ENCODE measurements at regions not wholly inside any gene's neighbourhood (a gene's known extent, or its start where the extent isn't known, plus 50 kb on each side); places are given as distances from the start of the nearest gene placed in this dataset.

GRCh38 chr3:5673521-5673920 is 486.0 kb downstream of the EDEM1 start:
- intact Hi-C loops (cut with micrococcal nuclease) (no loop called here), dilution Hi-C loops (cut with MboI; ENCODE audit: extremely low pct_ligation_motif_present, low sequenced_read_pairs) (no loop called here)
- Histone ChIP-seq H3K4me3 (replicated peaks in 1 of 3; ENCODE audit: insufficient read depth in 1 of 3, low read depth in 1 of 3, low read length in 3 of 3) (no peak overlapping the region), H3K9me1 (replicated peaks; ENCODE audit: control insufficient read depth, extremely low read depth, insufficient read depth, low read length) (no peaks in the 10 kb centered on the region), H2AFZ (ENCODE audit: low read depth, low read length) (no peak overlapping the region), H3K4me1 (ENCODE audit: control insufficient read depth, extremely low read depth, insufficient read depth, low read length) (no peaks in the 10 kb centered on the region), H4K20me1 (replicated peaks; ENCODE audit: control insufficient read depth, extremely low read depth, insufficient read depth, low read length) (no peaks in the 10 kb centered on the region), H3K9me3 (replicated peaks; ENCODE audit: control insufficient read depth, insufficient read depth, low read length) (peaks cover 2% of the 10 kb centered on the region), H3K9ac (replicated peaks; ENCODE audit: extremely low read depth, insufficient read depth, low read length) (no peak overlapping the region), H3K79me2 (ENCODE audit: control insufficient read depth, insufficient read depth, low read length) (no peaks in the 10 kb centered on the region), H3K36me3 (ENCODE audit: control insufficient read depth in 2 of 2, extremely low read depth in 1 of 2, insufficient read depth in 2 of 2, low read length in 2 of 2) (no peaks in the 10 kb centered on the region), H3K27ac (ENCODE audit: insufficient read depth, low read depth, low read length) (no peak overlapping the region), H3K27me3 (ENCODE audit: control insufficient read depth in 2 of 2, insufficient read depth in 2 of 2, low read length in 2 of 2) (no peaks in the 10 kb centered on the region), H3K4me2 (ENCODE audit: insufficient read depth, low read length) (no peak overlapping the region)
- DNase-seq (ENCODE audit: low read depth, low spot score) (no peak), FAIRE-seq (no peak)
- ChIA-PET POLR2A (no interaction called here), CTCF (no interaction called here)
- TF ChIP-seq CTCF (IDR thresholded peaks at IDR 0.05; ENCODE audit: extremely low read depth in 1 of 2, insufficient read depth in 1 of 2, low read depth in 1 of 2, low read length in 2 of 2): no peak
- no peak for TF ChIP-seq POLR2A (IDR thresholded peaks at IDR 0.05; ENCODE audit: low read depth, low read length)
- no peak for TF ChIP-seq GATA2 (IDR thresholded peaks at IDR 0.05; ENCODE audit: insufficient read depth, insufficient read length, low read depth, low read length)
- no peak for TF ChIP-seq JUN (IDR thresholded peaks at IDR 0.05; ENCODE audit: borderline replicate concordance, insufficient read depth, insufficient read length, low read depth)
- no peak for TF ChIP-seq EZH2 (IDR thresholded peaks at IDR 0.05; ENCODE audit: borderline replicate concordance, low read depth, low read length, severe bottlenecking)
- TF ChIP-seq MAX (IDR thresholded peaks at IDR 0.05; ENCODE audit: insufficient read depth, insufficient read length): no peak
- no peak for TF ChIP-seq FOS (IDR thresholded peaks at IDR 0.05; ENCODE audit: borderline replicate concordance, insufficient read depth, low read length)
- no peak for TF ChIP-seq POLR2AphosphoS5 (IDR thresholded peaks at IDR 0.05; ENCODE audit: insufficient read depth, low read depth, low read length)
- TF ChIP-seq MYC (IDR thresholded peaks at IDR 0.05; ENCODE audit: low read depth, low read length): no peak
- no TSS peak for BruUV-seq (replicated peaks)

Data from endothelial cell of umbilical vein (primary cell).